ENCODE measurements at regions not wholly inside any gene's neighbourhood (a gene's known extent, or its start where the extent isn't known, plus 50 kb on each side); places are given as distances from the start of the nearest gene placed in this dataset.

DNA sequence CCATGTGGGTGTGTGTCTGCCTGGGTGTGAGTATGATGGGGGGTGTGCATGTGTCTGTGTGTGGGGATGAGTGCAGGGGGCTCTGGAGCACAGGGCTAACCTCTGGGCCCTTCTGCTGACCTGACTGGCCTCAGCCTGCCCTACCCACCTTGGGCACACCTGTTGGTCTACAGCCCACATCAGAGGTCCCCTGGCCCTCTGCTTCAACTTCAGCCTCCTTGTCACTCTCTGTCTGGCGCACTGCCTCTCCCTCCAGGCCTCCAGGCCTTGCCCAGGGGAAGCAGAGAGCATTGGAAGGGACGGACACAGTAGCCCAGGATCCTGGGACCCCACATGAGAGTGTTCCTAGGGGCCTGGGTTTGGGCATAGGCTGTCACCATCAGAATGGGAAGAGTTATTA is 115.4 kb downstream of the EFNB1 start:
- DNase-seq, result no peak

DNA sequence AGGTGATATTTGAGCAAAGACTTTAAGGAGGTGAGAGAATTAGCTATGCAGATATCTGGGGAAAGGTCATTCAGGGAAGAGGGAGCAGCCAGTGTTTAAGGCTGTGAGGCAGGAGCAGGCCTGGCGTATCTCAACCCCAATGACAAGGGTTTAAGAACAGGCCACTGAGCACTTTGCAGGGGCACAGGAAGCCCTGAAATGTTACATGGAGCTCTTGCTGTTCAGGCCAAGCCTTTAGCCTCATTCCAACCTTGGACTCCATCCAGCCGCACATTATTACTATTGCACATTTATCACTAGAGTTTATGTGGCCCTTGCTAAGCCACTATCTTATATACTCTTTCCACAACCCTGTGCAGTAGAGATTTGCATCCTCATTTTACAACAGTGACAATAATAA is 114.0 kb downstream of the EFNB1 start:
- DNase-seq, result no peak

DNA sequence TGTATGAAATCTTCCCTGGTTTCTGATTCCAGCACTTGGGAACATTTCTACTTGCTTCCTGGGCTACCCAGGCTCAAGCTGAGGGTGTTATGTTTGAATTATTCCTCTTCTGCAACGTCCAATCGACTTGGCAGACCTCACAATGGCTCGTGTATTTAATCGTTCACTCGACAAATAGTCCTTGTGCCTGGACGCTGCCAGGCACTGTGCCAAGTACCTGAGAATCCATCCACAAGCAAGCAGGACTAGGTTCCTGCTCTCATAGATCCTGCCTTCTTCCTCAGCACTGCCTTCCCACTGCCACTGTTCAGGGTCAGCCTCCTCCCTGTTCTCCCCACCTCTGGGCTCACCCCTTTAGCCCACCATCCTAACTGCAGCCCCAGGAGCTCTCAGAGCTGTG is 113.3 kb downstream of the EFNB1 start:
- no peak for DNase-seq

DNA sequence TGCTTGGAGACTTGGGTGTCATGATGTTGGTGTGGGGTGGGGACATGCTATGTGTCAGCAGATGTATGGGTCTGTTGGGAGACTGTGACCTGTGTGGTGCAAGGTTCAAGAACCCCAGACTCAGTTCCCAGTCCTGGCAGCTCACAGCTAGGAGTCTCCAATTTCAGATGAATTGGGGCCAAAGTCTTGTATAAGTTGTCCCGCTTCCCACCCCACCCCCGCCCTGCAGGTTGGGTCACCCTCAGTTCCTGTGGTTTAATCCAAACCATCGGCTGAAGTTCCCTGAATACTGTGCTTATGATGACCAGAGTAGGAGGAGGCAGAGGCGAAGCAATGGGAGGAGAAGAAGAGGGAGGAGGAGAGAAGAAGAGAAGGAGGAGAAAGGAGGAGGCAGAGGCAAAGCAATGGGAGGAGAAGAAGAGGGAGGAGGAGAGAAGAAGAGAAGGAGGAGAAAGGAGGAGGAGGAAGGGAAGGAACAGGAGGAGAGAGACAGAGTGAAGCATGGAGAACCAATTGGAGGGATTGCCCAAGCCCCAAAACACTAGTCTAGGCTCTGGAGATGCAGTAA is 112.6 kb downstream of the EFNB1 start:
- DNase-seq, result no peak

DNA sequence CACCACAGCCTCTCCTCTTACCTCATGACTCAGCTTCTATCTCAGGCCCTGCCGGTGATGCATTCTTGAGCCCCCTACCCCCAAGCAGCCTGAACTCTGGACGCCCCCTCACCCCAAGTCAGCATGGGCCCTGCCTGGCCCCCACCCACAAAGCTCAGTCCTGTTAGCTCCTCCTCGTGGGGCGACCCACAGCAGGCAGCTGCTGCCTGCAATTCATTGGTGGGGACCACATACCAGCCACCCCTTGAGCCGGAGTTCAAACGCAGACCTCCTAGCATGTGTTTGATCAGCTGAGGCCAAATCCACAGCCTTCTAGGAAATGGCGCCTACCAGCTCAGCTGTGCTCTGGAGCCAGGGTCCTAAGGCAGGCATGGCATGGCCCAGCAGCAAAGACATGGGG is 111.8 kb downstream of the EFNB1 start:
- DNase-seq, result no peak

DNA sequence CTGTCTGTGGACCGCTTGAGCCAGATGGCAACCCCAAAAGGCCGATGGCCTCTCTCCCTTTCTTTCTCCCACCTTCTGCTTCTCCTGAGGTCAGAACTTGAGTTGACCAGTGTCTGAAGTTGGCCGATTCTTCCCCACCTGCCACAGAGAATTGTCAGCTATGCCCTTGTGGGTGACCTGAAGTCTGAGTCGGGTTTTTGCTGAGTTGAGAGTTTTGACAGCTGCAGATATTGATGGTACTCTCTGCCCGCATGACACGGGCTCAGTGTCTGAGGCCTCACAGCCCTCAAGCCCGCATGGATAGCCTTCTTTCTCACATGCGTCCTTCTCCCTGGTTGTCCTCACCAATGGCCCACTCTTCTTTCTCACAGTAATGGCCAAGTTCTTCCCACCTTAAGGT is 111.0 kb downstream of the EFNB1 start:
- no peak for DNase-seq

DNA sequence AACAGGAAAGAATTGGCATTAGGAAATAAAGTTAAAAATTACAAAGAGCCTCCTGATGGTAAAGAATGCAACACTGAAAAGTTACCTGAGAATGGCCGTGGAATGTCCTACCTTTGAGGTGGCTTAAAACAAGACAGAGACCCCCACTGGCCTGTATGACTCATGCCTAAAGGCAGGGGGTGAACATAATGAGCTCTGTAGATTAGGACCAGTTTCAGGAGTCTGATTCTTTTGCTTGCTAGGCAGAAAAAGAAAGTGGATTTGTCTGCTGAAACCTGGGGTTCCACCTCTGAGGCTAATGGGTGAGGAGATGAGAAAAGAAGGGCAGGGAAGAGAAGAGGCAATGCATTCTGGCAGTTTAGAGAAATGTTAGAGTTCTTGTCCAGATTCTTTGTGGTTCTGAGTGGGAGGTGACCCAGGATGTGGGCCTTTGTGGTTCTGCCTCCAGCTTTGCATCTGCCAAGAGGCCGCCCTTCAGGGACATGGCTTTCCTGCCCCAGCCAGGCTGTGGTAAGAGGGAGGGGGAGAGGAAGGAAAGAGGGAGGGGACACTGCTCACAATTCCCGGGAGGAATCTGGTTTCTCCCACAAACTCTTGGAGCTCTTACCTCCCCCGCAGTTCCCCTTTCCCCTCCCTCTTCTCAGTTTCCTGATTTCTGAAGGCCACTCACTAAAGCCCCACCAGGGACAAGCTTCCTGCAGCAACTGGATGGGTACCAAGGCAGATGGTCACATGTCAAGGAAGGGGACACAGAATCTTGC is 109.6 kb downstream of the EFNB1 start:
- no peak for DNase-seq

DNA sequence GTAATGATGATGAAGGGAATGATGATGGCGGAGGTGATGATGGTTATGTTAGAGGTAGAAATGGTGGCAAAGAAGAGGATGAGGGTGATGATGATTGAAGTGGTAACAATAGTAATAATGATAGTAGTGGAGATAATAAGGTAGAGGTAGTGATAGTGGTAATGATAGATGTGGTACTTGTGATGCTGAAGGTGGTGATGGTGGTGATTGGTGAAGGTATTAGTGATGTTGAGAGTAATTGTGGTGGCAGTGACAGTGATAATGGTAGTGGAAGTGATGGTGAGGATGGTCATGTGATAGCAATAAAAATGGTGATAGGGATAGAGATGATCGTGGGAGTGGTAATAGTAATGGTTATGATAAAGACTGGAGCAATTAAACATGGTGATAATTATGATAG is 108.8 kb downstream of the EFNB1 start:
- no peak for DNase-seq

DNA sequence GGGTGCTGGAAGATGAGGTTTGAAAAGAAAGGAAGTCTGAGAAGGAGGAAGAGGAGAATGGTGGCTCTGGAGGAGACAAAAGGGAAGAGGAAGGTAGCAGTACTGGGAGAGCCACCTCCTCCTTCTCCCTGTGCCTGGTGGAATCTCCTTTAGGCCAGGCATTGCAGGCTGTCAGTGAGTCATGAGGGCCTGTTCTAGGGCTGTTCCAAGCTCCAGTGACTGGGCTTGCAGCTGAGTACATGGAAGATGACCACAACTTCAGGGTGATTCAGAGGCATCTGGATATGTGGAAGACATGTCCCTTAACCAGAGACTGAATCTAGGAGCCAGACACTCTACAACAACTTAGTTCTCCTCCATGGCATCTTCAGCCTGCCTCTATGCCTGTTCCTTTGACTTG is 107.8 kb downstream of the EFNB1 start:
- no peak for DNase-seq

DNA sequence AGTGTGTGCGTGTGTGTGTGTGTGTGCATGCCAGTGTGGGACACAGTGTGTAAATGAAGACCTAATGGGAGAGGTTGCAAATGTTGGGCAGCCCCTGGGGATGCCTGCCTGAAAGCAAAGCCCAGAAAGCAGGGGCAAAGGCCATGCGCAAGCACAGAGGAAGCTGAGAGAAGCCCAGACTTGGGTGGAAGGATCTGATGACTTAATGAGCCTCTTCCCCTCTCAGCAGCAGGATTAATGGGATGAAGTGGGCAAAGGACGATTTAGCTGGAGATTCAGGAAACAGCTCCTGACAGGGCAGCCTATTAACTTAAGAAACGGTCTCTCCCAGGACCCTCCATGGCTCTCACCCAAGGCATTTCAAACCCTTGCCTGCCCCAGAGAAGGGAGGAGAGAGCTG is 107.3 kb downstream of the EFNB1 start:
- DNase-seq, result no peak

DNA sequence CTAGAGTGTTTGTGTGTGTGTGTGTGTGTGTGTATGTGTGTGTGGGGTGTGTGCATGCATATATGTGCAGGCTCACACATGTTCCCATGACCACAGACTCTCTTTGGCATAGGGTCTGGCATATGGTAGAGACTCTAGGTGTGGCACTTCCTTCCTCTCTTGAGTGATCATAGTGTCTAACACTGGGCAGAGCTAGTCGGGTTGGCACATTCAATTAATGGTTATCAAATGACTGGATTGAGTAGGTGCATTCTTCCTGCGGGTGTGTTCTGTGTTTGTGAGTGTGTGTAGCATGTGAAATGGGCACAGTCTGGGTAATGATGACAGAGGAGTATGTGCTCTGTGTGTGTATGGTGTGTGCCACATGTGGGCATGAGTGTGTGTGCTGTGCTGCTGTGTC is 106.5 kb downstream of the EFNB1 start:
- no peak for DNase-seq

DNA sequence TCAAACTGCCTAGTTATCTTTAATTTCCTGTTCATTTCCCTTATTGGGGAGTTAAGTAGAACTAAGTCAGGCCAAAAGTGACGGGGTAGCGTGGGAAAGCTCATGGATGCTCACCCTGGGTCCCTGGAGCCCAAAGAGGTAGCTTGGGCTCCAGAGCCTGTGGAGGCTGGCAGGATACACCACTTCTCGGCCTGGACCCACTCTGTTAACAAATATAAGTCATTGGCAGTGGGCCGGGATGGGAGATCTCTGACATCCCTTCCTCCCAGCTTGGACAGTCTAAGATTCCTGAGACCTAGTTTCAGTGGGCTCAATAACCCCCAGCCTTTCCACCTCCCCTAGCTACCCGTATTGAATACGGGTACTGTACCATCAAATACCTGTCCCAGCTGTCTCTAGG is 106.1 kb downstream of the EFNB1 start:
- DNase-seq, result no peak

DNA sequence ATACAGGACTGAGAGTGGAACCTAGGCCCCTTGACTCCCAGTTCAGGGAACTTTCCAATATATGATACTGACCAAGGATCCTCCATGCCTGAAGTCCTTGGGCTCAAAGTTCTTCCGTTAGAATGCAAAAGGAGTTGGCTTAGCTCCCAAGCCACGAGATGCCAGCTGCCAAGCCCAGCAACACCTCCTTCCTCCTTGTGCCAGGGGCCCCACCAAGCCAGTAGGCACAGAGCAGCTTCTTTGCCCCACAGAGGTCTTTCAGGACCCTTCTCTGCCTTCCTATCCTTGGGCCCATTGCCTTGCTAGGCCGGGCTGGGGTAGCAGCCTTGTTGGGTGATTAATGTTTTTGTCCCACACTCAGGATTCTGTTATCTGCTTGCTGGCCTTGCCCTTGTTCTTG is 105.6 kb downstream of the EFNB1 start:
- no peak for DNase-seq

DNA sequence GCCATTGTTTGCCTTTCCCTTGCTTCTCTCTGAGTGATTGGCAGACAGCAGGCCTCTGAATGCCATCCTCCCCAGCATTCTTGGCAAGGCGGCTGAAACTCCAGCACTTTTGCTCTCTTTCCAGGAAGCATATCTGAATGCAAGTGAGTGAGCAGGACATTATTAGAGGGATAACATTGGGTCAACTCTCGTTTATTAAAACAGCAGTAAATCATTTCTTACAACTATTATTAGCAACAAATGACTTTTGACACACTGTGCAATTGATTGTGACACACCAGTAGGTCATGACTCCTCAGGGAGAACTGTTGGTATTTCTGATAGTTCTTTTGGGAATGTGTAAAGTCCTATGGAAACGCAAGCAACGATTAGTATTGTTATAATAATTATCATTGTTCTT is 103.8 kb downstream of the EFNB1 start:
- no peak for DNase-seq

DNA sequence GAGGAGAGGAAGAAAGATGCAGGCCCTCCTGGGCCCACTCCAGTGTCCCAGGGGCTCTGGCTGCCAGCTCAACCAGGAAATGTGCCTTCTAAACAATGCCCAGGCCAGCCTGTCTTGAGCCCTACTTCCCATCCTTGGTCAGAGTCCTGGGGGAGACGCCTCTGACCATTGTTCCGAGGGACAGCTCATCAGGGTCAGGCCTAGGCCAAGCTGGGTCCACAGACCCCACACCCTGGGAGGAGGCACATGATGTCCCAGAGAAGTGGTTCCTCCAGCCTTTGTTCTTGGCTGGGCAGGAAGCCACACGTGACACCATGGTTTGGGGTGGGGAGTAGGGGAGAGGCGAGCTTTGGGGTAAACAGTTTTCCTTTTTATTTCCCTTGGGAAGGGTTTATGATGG is 102.5 kb downstream of the EFNB1 start:
- DNase-seq, result no peak

DNA sequence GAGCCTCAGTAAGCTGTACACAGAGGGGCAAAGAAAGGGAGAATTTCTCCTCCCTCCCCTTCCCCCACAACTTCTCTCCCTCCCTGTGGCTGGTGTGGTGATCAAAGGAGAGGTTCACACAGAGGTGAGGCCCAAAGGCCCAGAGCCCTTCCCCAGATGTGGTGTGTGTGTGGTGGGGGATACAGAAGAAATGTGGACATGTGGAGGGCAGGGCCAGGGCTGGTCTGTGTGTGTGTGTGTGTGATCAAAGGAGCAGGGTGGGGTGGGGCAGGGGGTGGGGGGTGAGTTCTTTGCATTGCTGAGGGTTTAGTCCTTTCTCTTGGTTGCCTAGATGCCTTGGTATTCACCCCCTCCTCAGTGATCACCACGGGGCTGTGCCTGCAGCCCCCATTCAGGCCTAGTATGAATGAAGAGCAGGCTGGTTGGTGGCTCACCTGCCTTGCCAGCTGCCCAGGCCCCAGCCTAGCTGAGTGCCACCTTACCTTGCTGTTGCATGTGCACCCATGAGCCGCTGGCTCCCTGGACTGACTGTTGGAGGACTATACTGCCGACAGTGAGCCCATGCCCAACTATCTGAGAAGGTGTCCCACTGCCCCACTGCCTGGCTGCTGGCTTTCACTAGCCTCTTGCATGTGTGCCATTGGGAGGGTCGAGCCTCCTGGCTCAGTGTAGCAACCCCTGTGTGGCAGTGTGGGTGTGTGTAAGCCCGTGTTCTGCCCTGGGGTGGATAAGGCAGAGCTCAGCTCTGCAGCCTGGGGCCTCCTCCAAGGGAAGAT is 101.9 kb downstream of the EFNB1 start:
- DNase-seq, result no peak

DNA sequence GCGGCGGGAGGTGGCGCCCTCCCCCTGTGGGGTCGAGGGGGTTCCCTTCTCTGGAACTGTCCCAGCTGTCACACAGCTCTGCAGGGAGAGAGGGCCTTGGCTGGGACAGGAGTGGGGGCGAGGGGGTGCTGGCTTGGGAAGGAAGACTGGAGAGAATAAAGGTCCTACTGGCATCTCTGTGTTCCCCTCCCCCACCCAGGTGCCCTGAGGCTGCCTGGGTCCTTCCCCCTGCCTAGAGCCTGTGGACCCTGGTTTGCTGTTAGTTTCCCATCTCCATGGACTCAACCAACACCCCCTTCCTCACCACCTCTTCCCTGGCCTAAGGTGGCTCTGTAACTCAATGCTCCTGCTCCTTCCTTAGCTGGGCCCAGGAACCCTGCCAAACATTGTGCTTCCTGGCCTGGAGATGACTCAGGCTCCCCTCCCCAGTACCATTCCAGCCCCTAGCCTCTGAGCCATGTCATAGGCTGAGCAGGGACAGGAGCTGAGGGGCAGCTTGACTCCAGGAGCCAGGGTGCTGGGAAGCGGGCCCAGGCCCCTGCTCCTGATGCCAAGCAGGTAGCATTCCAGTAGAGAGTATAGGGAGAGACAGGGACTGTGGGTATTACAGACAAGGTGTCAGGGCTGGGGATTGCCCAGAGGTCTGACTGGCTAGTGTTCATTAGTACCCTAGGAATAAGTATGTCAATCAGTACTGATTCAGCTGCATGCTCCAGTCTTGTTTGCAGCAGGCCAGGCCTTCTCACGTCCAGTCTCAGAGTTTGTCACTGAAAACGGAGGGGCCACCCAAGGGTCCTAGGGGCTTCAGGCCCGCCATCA is 100.7 kb downstream of the EFNB1 start:
- DNase-seq, result no peak

DNA sequence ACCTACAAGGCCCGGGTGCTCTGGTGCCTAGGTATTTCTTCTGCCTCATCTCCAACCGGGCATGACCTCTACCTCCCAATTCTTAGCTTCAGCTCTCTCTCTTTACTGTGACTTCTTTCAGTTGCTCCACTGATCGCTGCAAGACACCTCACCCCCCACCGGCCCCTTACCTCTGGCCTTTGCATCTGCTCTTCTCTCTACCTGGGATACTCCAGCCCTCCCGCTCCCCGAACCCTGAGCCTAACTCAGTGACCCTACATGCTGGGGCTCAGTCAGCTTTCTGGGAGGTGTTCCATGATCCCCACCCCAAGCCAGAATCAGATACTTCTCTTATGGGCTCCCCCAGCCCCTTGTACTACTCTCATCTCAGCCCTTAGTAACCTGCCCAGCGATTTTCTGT is 99.6 kb downstream of the EFNB1 start:
- DNase-seq, result no peak

DNA sequence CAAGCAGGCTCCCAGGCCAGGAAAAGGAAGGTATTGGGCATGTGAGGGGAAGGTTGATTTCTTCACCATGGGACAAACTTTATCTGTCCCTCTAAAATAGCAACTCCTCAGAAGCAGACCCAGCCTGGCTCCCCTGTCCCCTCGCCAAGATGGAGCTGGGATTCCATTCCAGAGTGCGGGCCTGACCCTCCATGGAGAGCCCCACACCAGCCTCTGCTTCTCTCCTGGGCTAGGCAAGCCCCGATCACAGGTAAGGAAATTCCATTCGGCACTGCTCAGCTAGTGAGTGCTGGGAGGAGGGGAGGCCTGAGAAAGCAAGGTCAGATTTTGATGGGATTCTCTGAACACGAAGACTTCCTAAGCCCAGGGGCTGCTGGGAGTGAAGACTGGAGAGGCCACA is 98.4 kb downstream of the EFNB1 start:
- no peak for DNase-seq

DNA sequence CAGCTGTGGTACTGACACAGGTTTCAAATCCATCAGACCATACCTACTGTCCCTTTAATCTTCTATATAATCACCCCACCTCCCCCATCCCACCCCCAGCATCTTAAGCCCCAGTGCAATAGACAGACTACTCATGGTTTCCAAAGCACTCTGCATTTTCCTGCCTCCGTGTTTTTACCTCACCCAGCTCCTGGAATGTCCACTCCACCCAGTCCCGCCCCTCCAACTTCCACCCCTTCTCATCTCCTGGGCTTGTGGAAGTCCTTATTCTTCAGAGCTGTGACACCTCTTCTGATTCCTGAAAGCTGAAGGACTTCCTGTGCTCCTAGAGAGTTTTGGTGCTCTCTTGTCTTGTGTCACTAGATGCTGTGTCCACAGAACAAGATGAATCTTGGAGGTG is 94.3 kb downstream of the EFNB1 start:
- no peak for DNase-seq

DNA sequence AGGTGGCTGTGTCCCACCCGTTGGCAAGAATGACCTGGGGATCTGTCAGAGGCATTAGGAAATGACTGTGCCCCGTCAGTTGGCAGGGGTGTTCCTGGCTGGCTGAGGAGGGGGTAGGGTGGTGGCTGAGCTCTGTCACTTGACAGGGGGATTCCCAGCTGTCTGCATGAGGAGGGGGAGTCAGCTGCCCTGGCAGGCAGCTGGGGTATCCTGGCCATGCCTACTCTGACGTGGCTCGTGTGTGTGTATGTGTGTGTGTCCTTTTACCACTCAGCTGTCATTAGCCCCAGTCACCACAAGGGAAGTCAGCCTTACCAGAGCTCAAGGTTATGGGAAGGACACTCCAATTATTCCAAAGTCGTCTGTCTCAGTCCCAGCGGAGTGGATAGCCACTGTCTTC is 93.2 kb downstream of the EFNB1 start:
- no peak for DNase-seq

DNA sequence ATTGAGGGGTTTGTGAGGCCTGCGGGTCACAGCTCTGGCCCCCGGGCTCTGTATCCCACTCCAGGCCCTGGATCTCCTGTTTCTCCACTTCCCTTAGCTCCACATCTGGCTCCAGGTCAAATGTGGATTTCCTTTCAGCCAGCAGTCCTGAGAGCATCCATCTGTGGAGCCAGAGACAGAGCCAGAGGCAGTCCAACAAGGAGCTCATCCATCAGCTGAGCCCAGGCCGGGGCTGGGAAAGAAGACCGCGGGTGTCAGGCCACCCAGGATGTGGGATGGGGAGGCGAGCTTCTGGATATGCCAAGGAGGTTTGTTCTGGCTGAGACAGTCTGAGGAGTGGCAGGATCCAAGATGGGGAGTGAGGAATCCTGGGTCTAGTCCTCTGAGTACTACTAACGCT is 91.7 kb downstream of the EFNB1 start:
- no peak for DNase-seq

DNA sequence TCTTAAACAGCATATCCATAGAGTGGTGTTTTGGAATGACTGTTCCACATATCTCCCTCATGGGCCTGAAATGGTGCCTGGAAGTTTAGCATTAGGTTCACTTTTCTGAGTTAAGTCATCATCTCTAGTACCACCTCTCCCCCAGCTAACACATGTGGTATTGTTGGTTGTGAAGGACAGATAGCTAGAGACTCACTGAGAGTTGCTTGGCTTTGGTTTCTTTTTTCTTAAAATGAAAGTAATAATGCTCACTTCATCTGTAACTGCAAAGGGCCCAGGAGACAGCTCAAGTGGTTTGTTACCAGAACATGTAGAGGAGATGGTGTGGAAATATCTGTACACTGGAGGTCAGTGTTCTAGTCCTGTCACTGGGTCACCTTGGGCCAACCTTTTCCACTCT is 90.9 kb downstream of the EFNB1 start:
- no peak for DNase-seq

DNA sequence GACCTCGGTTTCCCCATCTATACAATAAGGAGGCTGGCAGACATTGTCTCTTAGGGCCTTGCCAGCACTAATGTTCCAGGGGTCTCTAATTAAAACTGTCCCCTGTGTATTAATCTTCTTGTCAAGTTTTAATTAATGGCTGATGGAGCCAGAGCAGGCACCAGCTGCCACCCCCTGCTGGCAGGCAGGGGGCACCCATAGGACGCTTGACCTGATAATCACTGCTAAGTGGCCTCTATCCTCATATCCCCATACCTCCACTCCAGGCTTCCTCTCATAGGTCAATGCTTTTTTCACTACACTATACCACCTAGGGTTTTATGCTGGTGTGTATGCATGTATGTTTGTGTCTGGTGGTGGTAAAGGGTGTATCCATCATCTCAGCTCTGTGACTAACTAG is 89.4 kb downstream of the EFNB1 start:
- no peak for DNase-seq

All from SW 1271 (cell line).